ENCODE measurements at regions not wholly inside any gene's neighbourhood (a gene's known extent, or its start where the extent isn't known, plus 50 kb on each side); places are given as distances from the start of the nearest gene placed in this dataset.

GRCh38 chr9:30299126-30299780 is 2085.2 kb upstream of the ACO1 start:
- TF ChIP-seq CTCF (IDR thresholded peaks at IDR 0.05) (no peak), POLR2A (IDR thresholded peaks at IDR 0.05) (no peak)
